Forelimb muscle (tissue), 1 donor: ENCODE measurements at regions not wholly inside any gene's neighbourhood (a gene's known extent, or its start where the extent isn't known, plus 50 kb on each side); places are given as distances from the start of the nearest gene placed in this dataset.
"Not testable (repeated sequence)": the region's sequence is repeated elsewhere in the genome, so short reads cannot be mapped to it uniquely, and the experiment has no call there.

Experiments used
- DNase-seq: peaks from one replicate; pipeline ENCODE4 v3.0.0-alpha.2; 2013; ENCODE audit warnings: low read depth

DNA sequence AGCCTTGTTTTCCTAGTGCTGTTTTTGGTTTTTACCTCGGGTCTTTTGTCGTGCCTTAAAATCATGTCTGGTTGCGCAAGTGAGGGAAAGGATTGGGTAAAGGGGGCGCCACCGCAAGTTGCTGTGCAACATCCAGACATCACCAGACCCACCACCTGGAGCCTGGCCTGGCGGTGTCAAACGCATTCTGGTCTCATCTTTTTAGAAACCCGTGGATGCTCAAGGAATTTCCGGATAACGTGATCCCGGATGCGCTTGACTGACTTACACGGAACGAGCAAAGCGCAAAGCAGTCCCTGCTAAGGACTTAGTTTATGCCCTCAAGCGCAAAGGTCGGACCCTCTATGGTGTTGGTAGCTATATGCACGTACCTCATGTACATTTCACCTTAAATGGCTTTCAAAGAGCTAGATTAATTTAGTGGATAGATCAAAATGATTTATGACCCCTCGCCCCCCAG lies 105.2 kb downstream of the OR2B2 start:
- no peak for DNase-seq

DNA sequence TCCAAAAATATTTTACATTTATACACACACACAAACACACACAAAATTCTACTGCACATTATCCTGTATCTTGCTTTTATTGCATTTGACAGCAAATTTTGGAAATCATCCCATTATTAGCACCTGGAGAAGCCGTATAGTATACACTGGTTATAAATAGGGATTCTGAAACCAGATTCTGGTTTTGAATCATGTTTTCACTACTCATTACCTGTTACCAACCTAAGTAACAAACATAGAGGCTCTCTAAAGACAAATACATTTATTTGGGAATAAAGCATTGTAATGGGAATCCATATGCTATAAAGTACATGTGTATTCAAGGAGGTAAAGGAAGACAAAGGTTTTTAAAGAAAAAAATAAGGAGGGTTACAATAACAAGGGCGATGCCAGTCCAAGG lies 106.8 kb downstream of the OR2B2 start:
- no peak for DNase-seq

DNA sequence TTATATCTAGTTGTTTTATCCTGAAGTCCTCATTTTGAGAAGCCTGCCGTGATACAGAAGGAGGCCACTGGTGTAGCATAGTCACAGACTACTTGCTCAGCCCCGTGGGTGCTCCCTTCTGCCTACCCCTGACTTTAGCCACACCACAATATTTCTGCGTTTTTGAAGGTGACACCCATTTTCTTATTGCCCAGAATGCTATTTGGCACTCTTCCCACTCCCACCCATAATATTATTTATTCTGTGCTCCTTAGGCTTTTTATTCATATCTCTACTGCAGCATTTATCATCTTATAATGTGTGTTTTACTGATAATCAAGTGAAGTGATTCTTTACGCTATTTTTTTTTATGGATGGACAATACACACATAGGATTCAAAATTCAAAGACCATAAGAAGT lies 107.3 kb downstream of the OR2B2 start:
- DNase-seq = no peak

DNA sequence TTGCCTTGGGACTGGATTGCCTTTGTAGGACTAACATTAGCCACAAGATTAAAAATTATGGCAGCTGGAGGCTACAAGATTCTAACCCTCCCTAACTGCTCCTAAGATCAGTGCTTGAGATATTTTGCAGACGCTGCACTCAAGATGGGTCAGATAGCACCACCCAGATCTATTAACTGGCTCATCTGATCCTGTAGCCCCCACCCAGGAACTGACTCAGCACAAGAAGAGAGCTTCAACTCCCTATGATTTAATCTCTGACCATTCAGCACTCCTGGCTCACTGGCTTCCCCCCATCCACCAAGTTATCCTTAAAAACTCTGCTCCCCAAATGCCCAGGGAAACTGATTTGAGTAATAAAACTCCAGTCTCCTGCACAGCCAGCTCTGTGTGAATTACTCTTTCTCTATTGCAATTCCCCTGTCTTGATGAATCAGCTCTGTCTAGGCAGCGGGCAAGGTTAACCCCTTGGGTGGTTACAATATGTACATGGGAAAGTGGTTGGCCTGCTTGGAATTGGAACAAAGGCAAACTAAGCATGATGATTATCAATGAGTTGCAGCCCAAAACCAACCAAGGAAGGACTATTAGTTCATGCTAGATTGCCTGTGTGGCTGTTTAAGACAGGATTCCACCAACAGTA lies 111.3 kb downstream of the OR2B2 start:
- DNase-seq = no peak

DNA sequence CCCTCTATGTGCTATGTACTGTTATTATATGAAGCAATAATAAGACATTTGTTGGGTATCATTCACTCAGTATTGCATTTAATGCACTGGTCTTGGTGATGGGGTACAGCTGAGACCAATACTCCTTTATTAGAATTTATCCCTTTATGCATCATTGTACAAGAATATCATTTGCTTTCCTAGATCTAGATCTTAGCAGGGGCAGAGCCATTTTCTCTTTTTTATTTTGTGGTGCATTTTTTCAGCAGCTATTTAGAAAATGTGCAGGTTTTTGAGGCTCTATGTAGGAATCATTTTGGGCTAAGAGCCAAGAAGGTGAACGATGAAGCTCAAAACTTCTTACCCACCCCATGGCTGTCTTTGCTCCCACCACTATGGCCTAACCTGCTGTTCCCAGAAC lies 114.2 kb downstream of the OR2B2 start:
- no peak for DNase-seq

DNA sequence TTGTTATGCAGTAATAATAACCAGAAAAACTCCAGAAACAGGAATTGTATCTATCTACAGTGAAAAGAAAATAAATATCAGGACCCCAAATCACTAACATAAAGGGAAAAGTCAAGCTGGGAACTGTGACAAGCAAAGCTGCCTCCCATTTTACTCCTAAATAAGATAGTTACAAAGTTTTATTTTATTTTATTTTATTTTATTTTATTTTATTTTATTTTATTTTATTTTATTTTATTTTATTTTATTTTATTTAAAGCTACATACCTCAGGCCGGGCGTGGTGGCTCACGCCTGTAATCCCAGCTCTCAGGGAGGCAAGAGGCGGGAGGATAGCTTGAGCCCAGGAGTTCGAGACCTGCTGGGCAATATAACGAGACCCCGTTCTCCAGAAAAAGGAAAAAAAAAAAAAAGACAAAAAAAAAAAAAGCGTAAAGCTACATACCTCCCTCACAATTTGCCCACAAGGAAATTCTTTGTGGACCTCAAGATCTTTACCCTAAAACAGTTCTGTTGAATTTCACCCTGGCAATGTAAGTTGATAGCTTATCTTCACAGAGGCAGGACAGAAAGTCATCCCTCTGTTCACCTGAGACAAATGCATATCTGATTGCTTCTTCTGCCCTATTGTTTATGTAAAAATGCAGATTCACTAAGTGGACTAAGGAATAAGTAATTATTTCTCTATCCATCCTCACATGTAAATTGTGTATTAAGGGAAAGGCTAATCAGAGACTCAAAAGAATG lies 115.3 kb downstream of the OR2B2 start:
- not testable (repeated sequence) for DNase-seq

DNA sequence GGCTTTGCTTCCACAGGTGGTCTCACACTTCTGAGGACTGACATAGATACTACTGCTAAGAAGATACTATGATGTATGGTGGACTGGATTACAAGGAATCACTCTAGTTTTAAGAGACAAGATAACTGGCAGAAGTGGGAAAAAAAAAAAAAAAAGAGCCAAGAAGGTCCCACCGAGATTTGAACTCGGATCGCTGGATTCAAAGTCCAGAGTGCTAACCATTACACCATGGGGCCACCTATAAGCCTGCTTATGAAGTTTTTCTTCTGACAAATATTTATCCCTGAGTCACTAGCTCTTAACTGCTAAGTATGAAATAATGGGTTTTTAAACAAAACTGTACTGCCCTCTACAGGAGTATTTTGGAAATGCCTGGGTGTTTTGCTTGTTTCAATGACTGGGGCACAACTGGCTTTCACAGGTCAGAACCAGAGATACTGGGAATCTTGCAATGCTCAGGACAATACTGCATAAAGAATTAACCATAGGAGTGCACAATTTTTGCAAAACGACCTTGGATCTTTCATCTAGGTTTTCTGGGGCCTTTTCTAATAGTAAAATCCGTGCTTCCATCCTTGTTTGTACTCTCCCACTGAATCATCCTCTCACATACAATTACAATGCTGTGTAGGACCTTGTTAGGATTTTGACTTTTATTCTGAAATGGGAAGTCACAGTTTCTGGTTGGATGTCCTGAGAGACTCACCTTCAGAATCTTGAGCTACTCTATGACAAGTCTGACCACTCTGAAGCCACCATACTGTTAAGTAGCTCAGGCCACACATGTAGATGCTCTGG lies 116.3 kb downstream of the OR2B2 start:
- DNase-seq = no peak

DNA sequence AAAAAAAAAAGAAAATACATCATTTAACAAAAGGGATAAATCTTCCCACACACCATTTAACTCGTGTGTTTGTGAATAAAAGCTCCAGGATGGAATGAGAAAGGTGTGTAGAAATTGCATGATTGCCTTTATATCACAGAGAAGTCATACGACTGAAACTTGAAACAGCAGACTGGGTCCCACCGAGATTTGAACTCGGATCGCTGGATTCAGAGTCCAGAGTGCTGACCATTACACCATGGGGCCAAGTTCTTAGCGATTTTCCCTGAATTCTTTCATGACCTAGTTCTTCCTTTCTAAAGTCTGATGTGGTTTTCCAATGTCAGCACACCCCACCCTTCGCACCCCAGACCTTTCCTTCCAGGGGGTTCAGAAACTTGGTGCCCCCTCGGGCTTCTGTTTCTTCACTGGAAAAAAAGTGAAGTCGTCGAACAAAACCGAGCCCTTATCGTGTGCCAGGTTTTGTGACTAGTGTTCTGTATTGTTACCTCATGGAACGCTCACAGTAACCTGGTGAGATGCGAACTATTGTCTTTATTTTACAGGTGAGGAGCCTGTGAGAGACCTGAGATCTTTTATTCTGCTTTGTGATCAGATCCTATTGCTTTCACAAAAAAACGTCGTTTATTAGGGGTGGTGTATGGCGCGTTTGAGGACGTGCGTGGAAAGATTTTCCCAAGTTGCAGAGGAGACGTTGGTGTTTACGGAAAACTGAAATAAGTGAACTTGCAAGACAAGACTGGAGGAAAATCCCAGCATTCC lies 120.8 kb downstream of the OR2B2 start:
- no peak for DNase-seq

DNA sequence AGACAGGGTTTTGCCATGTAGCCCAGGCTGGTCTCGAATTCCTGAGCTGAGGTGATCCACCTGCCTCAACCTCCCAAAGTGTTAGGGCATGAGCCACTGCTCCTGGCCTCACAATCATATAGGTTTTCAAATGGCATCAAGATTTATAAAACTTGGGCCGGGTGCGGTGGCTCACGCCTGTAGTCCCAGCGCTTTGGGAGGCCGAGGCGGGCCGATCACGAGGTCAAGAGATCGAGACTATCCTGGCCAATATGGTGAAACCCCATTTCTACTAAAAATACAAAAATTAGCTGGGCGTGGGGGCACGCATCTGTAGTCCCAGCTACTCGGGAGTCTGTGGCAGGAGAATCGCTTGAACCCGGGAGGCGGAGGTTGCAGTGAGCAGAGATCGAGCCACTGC lies 123.8 kb downstream of the OR2B2 start:
- DNase-seq = not testable (repeated sequence)

DNA sequence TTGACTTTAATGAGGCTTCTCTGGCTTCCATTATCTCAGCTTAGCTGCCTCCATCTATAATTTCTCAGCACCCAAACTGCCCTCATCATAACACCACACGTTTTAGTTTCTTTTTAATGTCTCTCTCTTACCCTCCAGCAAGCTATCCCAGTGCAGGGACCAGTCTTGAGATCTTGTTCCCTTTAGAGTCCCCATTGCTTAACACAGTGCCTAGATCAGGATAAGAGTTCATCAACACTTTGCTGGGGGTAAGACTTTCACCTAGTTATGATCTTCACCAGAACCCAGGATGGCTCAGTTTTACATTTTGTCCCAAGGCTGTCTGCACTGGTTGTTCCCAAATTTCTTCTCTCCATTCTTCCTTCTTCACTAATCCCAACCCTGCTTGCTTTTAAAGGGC lies 126.1 kb downstream of the OR2B2 start:
- DNase-seq = no peak

DNA sequence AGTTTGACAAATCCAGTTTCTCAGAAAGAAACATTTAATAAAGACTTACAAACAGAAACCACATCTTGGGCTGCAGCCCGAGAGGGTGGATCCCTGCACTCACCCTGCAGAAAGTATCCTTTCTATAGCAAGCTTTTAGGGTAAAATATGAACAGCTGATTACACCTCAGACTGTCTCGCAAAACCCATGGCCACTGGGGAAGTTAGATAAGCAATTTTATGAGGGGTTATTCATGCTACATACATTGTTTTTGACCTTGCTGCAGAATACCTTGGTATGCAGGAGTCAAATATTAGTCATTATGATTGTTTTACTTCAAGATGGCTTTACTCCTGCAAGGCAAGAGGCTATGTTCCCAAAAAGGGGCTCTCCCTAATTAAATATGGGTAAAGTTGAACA lies 126.9 kb downstream of the OR2B2 start:
- no peak for DNase-seq

DNA sequence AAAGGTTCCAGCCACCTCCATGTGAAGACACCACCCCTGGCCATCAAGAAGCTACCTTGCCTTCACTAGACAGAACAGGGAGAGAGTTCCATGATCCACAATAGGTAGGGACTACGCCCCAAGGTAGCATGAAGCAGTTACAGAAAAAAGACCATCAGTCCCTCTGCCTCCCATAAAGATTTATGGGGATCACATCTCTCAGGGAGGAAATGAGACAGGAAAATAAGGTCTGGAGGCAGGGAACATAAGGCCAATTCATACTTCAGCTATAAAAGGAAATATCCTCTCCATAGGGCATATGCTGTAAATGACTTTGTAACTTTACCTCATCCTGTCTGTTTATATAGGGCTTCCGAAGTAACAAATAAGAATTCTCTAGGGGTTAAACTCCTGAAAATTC lies 129.4 kb downstream of the OR2B2 start:
- no peak for DNase-seq

DNA sequence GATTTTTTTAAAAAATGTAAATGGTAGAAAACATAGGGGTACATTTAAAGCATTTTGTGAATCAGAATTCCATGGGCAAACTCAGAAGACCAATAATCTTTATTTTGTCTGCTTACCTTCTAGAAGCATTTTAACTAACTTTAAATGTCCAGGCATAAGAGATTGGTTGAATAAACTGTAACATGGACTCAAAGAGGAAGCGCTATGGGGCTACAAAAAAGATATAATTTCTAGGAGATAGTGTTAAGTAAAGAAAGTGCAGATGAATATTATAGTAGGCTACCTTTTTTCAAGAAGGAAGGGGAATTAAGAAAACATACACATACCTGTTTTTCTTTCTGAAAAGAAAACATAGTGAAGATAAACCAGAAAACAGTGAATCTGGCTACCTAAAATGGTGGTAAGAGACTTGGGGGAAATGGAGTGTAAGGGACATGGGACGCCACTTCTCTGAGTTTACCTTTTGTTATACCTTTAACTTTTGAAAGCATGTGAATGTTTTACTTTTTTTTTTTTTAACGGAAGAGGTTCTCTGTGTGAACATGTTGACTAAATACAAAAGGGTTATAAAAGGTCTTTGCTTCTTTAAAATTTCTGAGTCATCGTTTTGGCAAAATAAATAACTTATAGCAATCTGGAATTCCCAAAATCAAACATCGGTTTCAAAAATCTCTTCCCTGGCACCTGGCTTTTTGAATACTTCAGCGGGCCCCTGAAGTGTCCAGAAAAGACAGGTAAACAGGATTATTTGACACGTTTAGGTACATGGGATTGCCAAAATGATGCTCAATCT lies 133.4 kb downstream of the OR2B2 start:
- DNase-seq = no peak

DNA sequence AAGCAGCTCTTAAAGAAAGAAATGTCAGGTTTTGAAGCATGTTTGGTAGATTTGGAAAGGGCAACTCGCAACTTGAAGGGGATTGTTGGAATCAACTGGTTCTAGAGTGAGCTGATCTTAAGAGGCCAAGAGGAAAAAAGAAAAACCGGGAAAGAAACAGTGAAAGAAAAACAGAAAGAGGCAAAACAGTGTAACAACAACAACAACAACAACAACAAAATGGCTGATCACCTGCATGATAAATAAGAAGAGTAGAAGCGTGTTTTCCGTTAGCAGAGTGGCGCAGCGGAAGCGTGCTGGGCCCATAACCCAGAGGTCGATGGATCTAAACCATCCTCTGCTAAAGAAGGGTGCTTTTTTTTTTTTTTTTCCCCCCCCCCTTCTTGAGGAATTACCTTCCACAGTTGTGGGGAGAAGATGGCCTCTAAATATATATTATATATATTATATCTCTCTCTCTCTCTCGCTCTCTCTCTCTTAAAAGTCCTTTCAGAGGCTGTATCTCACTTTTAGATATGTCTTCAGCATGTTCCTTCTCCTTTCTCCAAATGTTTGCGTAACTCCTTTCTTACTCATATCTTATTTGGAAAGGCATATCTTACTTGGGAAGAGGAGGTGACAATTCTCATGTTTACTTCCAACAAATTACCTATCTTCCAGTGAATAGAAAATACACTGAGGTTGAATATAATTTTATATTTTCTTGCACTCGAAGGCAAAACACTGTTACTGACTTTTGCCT lies 134.4 kb downstream of the OR2B2 start:
- no peak for DNase-seq

DNA sequence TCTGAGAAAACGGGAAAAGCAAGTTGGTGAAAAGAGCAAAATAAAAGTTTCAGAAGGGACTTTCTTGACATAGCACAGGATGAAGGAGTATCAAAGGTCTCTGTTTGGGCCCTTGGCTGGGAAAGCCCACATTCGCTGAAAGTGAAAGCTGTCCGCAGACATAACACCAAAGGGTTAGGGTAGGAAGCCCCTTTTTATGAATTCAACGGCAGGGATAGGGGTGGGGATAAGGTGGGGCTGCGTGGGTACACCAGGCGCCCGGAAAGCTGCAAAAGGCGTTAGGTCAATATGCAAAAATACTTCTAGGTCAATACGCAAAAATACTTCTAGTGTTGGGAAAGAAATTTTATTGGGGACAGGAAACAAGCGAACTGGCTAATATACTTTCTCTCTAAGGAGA lies 135.1 kb downstream of the OR2B2 start:
- DNase-seq = no peak

DNA sequence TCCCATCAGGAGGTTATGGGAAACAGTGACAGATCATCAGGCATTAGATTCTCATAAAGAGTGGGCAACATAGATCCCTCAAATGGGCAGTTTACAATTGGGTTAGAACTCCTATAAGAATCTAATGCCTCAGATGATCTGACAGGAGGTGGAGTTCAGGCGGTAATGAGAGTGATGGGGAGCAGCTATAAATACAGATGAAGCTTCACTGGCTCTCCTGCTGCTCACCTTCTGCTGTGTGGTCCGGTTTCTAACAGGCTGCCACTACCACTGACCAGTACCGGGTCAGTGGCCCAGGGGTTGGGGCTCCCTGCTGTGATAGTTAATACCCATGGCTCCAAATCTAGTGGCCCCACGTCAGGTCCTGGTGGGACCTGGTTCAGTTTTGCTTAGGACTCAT lies 135.7 kb downstream of the OR2B2 start:
- DNase-seq = no peak

DNA sequence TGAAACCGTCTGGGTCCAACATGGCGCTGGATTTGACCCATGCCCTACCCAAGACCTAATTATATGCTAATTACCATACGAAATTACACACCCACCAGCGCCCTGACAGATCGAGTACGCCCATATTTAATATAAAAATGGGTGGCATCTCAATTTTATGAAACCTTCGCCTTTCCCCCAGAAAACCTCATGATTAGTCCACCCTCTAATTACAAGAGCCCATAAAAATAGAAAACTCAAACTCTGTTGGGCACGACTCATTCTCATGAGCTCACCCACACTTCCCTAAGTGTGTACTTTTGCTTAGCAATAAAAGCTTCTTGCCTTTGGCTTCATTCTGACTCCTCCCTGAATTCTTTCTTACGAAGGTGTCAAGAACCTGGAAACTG lies 136.4 kb downstream of the OR2B2 start:
- DNase-seq = no peak

DNA sequence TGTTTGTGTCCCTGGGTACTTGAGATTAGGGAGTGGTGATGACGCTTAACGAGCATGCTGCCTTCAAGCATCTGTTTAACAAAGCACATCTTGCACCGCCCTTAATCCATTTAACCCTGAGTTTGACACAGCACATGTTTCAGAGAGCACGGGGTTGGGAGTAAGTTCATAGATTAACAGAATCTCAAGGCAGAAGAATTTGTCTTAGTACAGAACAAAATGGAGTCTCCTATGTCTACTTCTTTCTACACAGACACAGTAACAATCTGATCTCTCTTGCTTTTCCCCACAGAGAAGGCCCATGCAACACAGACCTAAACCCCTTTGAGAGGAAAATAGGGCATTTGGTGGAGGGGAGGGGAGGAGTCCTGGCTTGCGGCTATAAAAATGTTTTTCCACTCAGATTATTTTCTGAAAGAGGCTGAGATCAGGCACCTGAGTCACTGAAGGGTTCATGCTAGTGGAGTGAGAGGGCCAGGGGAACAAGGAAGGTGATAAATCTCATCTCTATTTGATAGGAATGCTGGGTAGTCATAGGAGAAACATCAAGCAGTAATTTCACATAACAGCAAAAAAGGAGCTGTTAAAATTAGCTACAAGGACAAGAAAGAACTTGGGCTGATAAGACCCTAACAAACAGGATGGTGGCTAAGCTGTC lies 136.9 kb downstream of the OR2B2 start:
- not testable (repeated sequence) for DNase-seq

DNA sequence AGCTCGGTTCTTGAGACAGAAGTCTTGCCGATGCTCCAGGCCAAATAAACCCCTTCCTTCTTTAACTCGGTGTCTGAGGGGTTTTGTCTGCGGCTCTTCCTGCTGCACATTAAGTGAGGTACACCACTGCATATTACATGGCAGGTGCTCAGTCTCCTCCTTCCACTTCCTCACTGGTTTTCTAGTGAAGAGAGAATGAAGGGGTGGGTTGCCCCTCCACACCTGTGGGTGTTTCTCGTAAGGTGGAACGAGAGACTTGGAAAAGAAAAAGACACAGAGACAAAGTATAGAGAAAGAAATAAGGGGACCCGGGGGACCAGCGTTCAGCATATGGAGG lies 138.0 kb downstream of the OR2B2 start:
- not testable (repeated sequence) for DNase-seq
